CD14-positive monocyte (primary cell): ENCODE measurements at regions not wholly inside any gene's neighbourhood (a gene's known extent, or its start where the extent isn't known, plus 50 kb on each side); places are given as distances from the start of the nearest gene placed in this dataset.
"Not testable (repeated sequence)": the region's sequence is repeated elsewhere in the genome, so short reads cannot be mapped to it uniquely, and the experiment has no call there.

Experiments used
- DNase-seq, 3 donors: peaks; one replicate each; pipeline ENCODE4 v3.0.0-alpha.2; 2011 to 2022
- H2AFZ ChIP-seq: 2 replicates; pipeline ENCODE4 v1.6.0; 2012; ENCODE audit warnings: mild to moderate bottlenecking, low read depth, low read length, inconsistent platforms; ENCODE audit not compliant: insufficient read depth, poor library complexity, severe bottlenecking
- H3K27ac ChIP-seq, 2 donors: 1 replicate in 1 of 2; 2 replicates in 1 of 2; pipeline ENCODE4 v1.5.1; 2012 to 2013; ENCODE audit warnings: low read length in 2 of 2, control low read depth in 1 of 2, inconsistent platforms in 1 of 2, low read depth in 1 of 2, mild to moderate bottlenecking in 1 of 2
- H3K27me3 ChIP-seq, 2 donors: one replicate each; pipeline versions ENCODE4 v1.6.0 to v1.6.1; 2011 to 2013; ENCODE audit warnings: low read length in 2 of 2; ENCODE audit not compliant: control insufficient read depth in 2 of 2, insufficient read depth in 2 of 2
- H3K36me3 ChIP-seq, 2 donors: replicated peaks in 1 of 2; 1 replicate in 1 of 2; 2 replicates in 1 of 2; pipeline versions ENCODE4 v1.5.1 to v1.6.1; 2012 to 2013; ENCODE audit warnings: low read length in 2 of 2, control low read depth in 1 of 2, inconsistent platforms in 1 of 2, mild to moderate bottlenecking in 1 of 2; ENCODE audit not compliant: insufficient read depth in 2 of 2, control insufficient read depth in 1 of 2
- H3K4me1 ChIP-seq, 2 donors: 1 replicate in 1 of 2; 2 replicates in 1 of 2; pipeline versions ENCODE4 v1.5.1 to v1.6.1; 2012 to 2013; ENCODE audit warnings: low read length in 2 of 2, control low read depth in 1 of 2, inconsistent platforms in 1 of 2, mild to moderate bottlenecking in 1 of 2, moderate library complexity in 1 of 2; ENCODE audit not compliant: insufficient read depth in 2 of 2, control insufficient read depth in 1 of 2
- H3K4me2 ChIP-seq: replicated peaks from 2 replicates; pipeline ENCODE3; 2012; ENCODE audit warnings: low read length, moderate library complexity, mild to moderate bottlenecking; ENCODE audit not compliant: poor library complexity, severe bottlenecking; ENCODE audit errors: extremely low read depth
- H3K4me3 ChIP-seq, 3 experiments: fragments of 200-600 bp in 1 of 3; sonication (generic) in 1 of 3; replicated peaks in 1 of 3; 1 replicate in 2 of 3; 2 replicates in 1 of 3; pipeline ENCODE4 v1.5.1; 2011 to 2013; ENCODE audit warnings: low read length in 3 of 3, mild to moderate bottlenecking in 3 of 3, control low read depth in 2 of 3, low read depth in 2 of 3, inconsistent platforms in 1 of 3, moderate library complexity in 1 of 3
- H3K79me2 ChIP-seq: 2 replicates; pipeline ENCODE4 v1.6.0; 2012; ENCODE audit warnings: mild to moderate bottlenecking, control low read depth, inconsistent platforms, low read length, moderate library complexity; ENCODE audit not compliant: insufficient read depth
- H3K9ac ChIP-seq: 2 replicates; pipeline ENCODE4 v1.6.0; 2017; ENCODE audit warnings: low read length, mild to moderate bottlenecking; ENCODE audit not compliant: insufficient read depth, poor library complexity, severe bottlenecking
- H3K9me3 ChIP-seq, 2 donors: replicated peaks in 1 of 2; 1 replicate in 1 of 2; 2 replicates in 1 of 2; pipeline versions ENCODE4 v1.5.1 to v1.6.1; 2012 to 2013; ENCODE audit warnings: low read length in 2 of 2, control low read depth in 1 of 2; ENCODE audit not compliant: control insufficient read depth in 1 of 2, insufficient read depth in 1 of 2
- H4K20me1 ChIP-seq: 2 replicates; pipeline ENCODE4 v1.6.0; 2012; ENCODE audit warnings: mild to moderate bottlenecking, low read length, control low read depth, moderate library complexity; ENCODE audit not compliant: insufficient read depth
- H3K27ac Mint-ChIP-seq, 7 donors: one replicate each; pipeline ENCODE4 v1.8.0; 2020; ENCODE audit warnings: mild to moderate bottlenecking in 7 of 7, mixed read lengths in 7 of 7, moderate library complexity in 6 of 7, inconsistent platforms in 2 of 7
- H3K27me3 Mint-ChIP-seq, 3 donors: one replicate each; pipeline ENCODE4 v1.8.0; 2021 to 2022; ENCODE audit warnings: low read depth in 3 of 3, mild to moderate bottlenecking in 3 of 3, mixed read lengths in 3 of 3, moderate library complexity in 3 of 3, inconsistent platforms in 1 of 3
- H3K36me3 Mint-ChIP-seq, 2 donors: one replicate each; pipeline ENCODE4 v1.8.0; 2020; ENCODE audit warnings: mixed read lengths in 2 of 2, inconsistent platforms in 1 of 2, mild to moderate bottlenecking in 1 of 2
- H3K4me1 Mint-ChIP-seq: one replicate; pipeline ENCODE4 v1.8.0; 2020; ENCODE audit warnings: mild to moderate bottlenecking, mixed read lengths
- H3K4me3 Mint-ChIP-seq, 2 donors: one replicate each; pipeline ENCODE4 v1.8.0; 2020; ENCODE audit warnings: mild to moderate bottlenecking in 2 of 2, mixed read lengths in 2 of 2, moderate library complexity in 1 of 2
- H3K9me3 Mint-ChIP-seq, 7 donors: one replicate each; pipeline ENCODE4 v1.8.0; 2020 to 2022; ENCODE audit warnings: mixed read lengths in 7 of 7, mild to moderate bottlenecking in 6 of 7, moderate library complexity in 6 of 7, inconsistent platforms in 2 of 7
- CTCF ChIP-seq: fragments of 200-600 bp; IDR thresholded peaks from one replicate; pipeline ENCODE4 v1.8.0; 2022; ENCODE audit warnings: antibody characterized with exemption, mild to moderate bottlenecking
- WGBS: methylation state at CpG from one replicate; pipeline ENCODE4 v1.1.5; 2013; ENCODE audit warnings: missing lambda C conversion rate; ENCODE audit not compliant: insufficient coverage; 5-methylcytosine and 5-hydroxymethylcytosine counted together
- intact Hi-C, 2 donors: fragments of 100-400 bp; cut with micrococcal nuclease; formaldehyde crosslinking; loops; one replicate each; pipeline versions ENCODE4 v1.15.0 to v1.15.1; 2023

- Mint-ChIP-seq H3K36me3 (no peaks in the 10 kb centered on the region), H3K4me1 (no peaks in the 10 kb centered on the region), H3K9me3 (peaks cover 0 to 6% (median 0%) of the 10 kb centered on the region in 7 donors), H3K27me3 (peaks cover 0 to 2% (median 0%) of the 10 kb centered on the region in 3 donors), H3K27ac (no peak overlapping the region), H3K4me3 (no peak overlapping the region)
- no peak overlapping the region for H2AFZ ChIP-seq
- intact Hi-C loops = no loop called here
- H3K27ac ChIP-seq = no peak overlapping the region
- H3K36me3 ChIP-seq = no peaks in the 10 kb centered on the region
- WGBS = 71% methylated on average over 1 of the region's 3 CpGs
- no peak for TF ChIP-seq CTCF
- H4K20me1 ChIP-seq = no peaks in the 10 kb centered on the region
- H3K9ac ChIP-seq = no peak overlapping the region
- H3K27me3 ChIP-seq = no peaks in the 10 kb centered on the region
- H3K4me2 ChIP-seq = no peak overlapping the region
- no peak overlapping the region for H3K4me3 ChIP-seq
- no peak for DNase-seq
- no peaks in the 10 kb centered on the region for H3K4me1 ChIP-seq
- no peaks in the 10 kb centered on the region for H3K79me2 ChIP-seq
- no peaks in the 10 kb centered on the region for H3K9me3 ChIP-seq
These were observed 190.9 kb upstream of the CDH11 start for GRCh38 chr16:65312795-65313194.

GRCh38 chr16:65312071-65312470, 190.2 kb upstream of the CDH11 start:
- no peaks in the 10 kb centered on the region for H3K79me2 ChIP-seq
- H3K9ac ChIP-seq = no peak overlapping the region
- no peaks in the 10 kb centered on the region for H3K27me3 ChIP-seq
- TF ChIP-seq CTCF = no peak
- H3K4me2 ChIP-seq = no peak overlapping the region
- no peak overlapping the region for H2AFZ ChIP-seq
- no peak overlapping the region for H3K4me3 ChIP-seq
- H3K9me3 ChIP-seq = no peaks in the 10 kb centered on the region
- H3K36me3 ChIP-seq = no peaks in the 10 kb centered on the region
- no CpG with 5 or more reads among the region's 1 CpG for WGBS
- Mint-ChIP-seq H3K9me3 (peaks cover 0 to 6% (median 0%) of the 10 kb centered on the region in 7 donors), H3K4me1 (no peaks in the 10 kb centered on the region), H3K27ac (no peak overlapping the region), H3K36me3 (no peaks in the 10 kb centered on the region), H3K4me3 (no peak overlapping the region), H3K27me3 (peaks cover 0 to 4% (median 0%) of the 10 kb centered on the region in 3 donors)
- H4K20me1 ChIP-seq = no peaks in the 10 kb centered on the region
- intact Hi-C loops = no loop called here
- no peaks in the 10 kb centered on the region for H3K4me1 ChIP-seq
- H3K27ac ChIP-seq = no peak overlapping the region
- no peak for DNase-seq

- H3K4me3 Mint-ChIP-seq, H3K27ac Mint-ChIP-seq, H3K79me2 ChIP-seq, H3K36me3 Mint-ChIP-seq, H2AFZ ChIP-seq, H3K9me3 Mint-ChIP-seq, DNase-seq, H3K36me3 ChIP-seq, H3K27ac ChIP-seq, H3K4me2 ChIP-seq, intact Hi-C loops, H3K4me1 ChIP-seq, H3K9ac ChIP-seq, H3K27me3 ChIP-seq, H3K9me3 ChIP-seq, H4K20me1 ChIP-seq, H3K27me3 Mint-ChIP-seq, H3K4me1 Mint-ChIP-seq, H3K4me3 ChIP-seq: not testable (repeated sequence)
- no CpG with 5 or more reads among the region's 1 CpG for WGBS
These were observed 188.6 kb upstream of the CDH11 start for GRCh38 chr16:65310491-65310890.
